OCI-LY1 (cell line): ENCODE measurements at regions not wholly inside any gene's neighbourhood (a gene's known extent, or its start where the extent isn't known, plus 50 kb on each side); places are given as distances from the start of the nearest gene placed in this dataset.

ENCODE experiments used
- EZH2 ChIP-seq: fragments of 200-600 bp; sonication (generic), shearing (Covaris generic); IDR thresholded peaks from 2 replicates; pipeline ENCODE4 v1.8.0; 2017; ENCODE audit warnings: borderline replicate concordance, mixed run types, mild to moderate bottlenecking, antibody characterized with exemption, low read length, moderate library complexity, mixed read lengths
- TF ChIP-seq, protein P1 (sequence below): fragments of 200-600 bp; sonication (generic), shearing (Covaris generic); IDR thresholded peaks from 2 replicates; pipeline ENCODE4 v1.5.1; 2017; ENCODE audit warnings: mild to moderate bottlenecking, antibody characterized with exemption, low read length, moderate library complexity, mixed read lengths

GRCh38 chr10:44199991-44200655 is 184.8 kb downstream of the CXCL12 start:
- TF ChIP-seq, protein P1, sequence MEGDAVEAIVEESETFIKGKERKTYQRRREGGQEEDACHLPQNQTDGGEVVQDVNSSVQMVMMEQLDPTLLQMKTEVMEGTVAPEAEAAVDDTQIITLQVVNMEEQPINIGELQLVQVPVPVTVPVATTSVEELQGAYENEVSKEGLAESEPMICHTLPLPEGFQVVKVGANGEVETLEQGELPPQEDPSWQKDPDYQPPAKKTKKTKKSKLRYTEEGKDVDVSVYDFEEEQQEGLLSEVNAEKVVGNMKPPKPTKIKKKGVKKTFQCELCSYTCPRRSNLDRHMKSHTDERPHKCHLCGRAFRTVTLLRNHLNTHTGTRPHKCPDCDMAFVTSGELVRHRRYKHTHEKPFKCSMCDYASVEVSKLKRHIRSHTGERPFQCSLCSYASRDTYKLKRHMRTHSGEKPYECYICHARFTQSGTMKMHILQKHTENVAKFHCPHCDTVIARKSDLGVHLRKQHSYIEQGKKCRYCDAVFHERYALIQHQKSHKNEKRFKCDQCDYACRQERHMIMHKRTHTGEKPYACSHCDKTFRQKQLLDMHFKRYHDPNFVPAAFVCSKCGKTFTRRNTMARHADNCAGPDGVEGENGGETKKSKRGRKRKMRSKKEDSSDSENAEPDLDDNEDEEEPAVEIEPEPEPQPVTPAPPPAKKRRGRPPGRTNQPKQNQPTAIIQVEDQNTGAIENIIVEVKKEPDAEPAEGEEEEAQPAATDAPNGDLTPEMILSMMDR = no peak
- TF ChIP-seq EZH2 = no peak
